A549 (cell line): ENCODE measurements at regions not wholly inside any gene's neighbourhood (a gene's known extent, or its start where the extent isn't known, plus 50 kb on each side); places are given as distances from the start of the nearest gene placed in this dataset.

Experiments used
- ATAC-seq, 2 experiments: fragments of 200-7000 bp in 1 of 2; fragments of >200 bp in 1 of 2; cut with Nextera tagmentation in 1 of 2; cut with Tn5 transposase in 1 of 2; 3 replicates each; pipeline versions ENCODE4 v1.8.0 to v1.9.1; 2018 to 2020; ENCODE audit warnings: mild to moderate bottlenecking in 1 of 2, moderate library complexity in 1 of 2
- CTCF ChIA-PET: fragments of 300-600 bp; sonication (Branson Sonifier 250); formaldehyde crosslinking; extraction: SDS; loops from one replicate; lab custom pipeline; 2021; ENCODE audit warnings: antibody characterized with exemption, inconsistent platforms; lab: Yijun Ruan, JAX
- POLR2A ChIA-PET: fragments of 350-600 bp; formaldehyde crosslinking; extraction: SDS; loops from one replicate; lab custom pipeline; 2021; ENCODE audit warnings: antibody characterized with exemption, inconsistent platforms; lab: Yijun Ruan, JAX
- DNase-seq, 2 experiments: peaks; one replicate each; pipeline versions ENCODE4 v3.0.0 to v3.0.0-alpha.2; 2011 to 2016; ENCODE audit warnings: low read depth in 1 of 2, low spot score in 1 of 2
- FAIRE-seq: peaks from 2 replicates; lab custom pipeline; 2011; peaks lifted over from hg19 to GRCh38; lab: Jason Lieb, UNC
- H3K27ac ChIP-seq, 2 experiments: fragments of >200 bp; sonication (Bioruptor Twin); formaldehyde crosslinking; 3 replicates each; pipeline ENCODE4 v1.5.1; 2016 to 2017
- H3K4me1 ChIP-seq: fragments of >200 bp; sonication (Bioruptor Twin); formaldehyde crosslinking; 3 replicates; pipeline ENCODE4 v1.6.1; 2016
- H3K4me2 ChIP-seq: fragments of >200 bp; sonication (Bioruptor Twin); formaldehyde crosslinking; 3 replicates; pipeline ENCODE4 v1.6.1; 2016
- H3K4me3 ChIP-seq: fragments of >200 bp; sonication (Bioruptor Twin); formaldehyde crosslinking; 3 replicates; pipeline ENCODE4 v1.5.1; 2016
- H3K9me3 ChIP-seq: fragments of >200 bp; sonication (Bioruptor Twin); formaldehyde crosslinking; 3 replicates; pipeline ENCODE4 v1.6.1; 2016
- ATOH8 ChIP-seq: fragments of 250-450 bp; sonication (Bioruptor Pico); IDR thresholded peaks from 2 replicates; pipeline ENCODE4 v1.5.0; 2020; ENCODE audit warnings: low read depth, mild to moderate bottlenecking, moderate library complexity
- BCL3 ChIP-seq: fragments of >200 bp; sonication (Bioruptor Twin); formaldehyde crosslinking; IDR thresholded peaks from 3 replicates; pipeline ENCODE4 v1.6.1; 2016
- CBX8 ChIP-seq: fragments of 200-600 bp; sonication (generic); IDR thresholded peaks from 2 replicates; pipeline ENCODE4 v1.6.1; 2016
- CHD2 ChIP-seq: fragments of 150-350 bp; IDR thresholded peaks from 2 replicates; pipeline ENCODE4 v1.6.1; 2014; ENCODE audit warnings: low read length; ENCODE audit not compliant: partially characterized antibody
- CHD4 ChIP-seq: fragments of 200-600 bp; sonication (generic); IDR thresholded peaks from 2 replicates; pipeline ENCODE4 v1.6.1; 2016; ENCODE audit warnings: antibody characterized with exemption, mild to moderate bottlenecking, borderline replicate concordance
- CTCF ChIP-seq: fragments of >200 bp; sonication (Bioruptor Twin); formaldehyde crosslinking; IDR thresholded peaks from 3 replicates; pipeline ENCODE4 v1.5.1; 2016
- EHF ChIP-seq: fragments of 250-450 bp; sonication (Bioruptor Pico); IDR thresholded peaks from 2 replicates; pipeline ENCODE4 v1.5.0; 2020; ENCODE audit warnings: mild to moderate bottlenecking
- FOXS1 ChIP-seq: fragments of 250-450 bp; sonication (Bioruptor Pico); IDR thresholded peaks from 2 replicates; pipeline ENCODE4 v1.5.0; 2020; ENCODE audit warnings: mild to moderate bottlenecking, moderate library complexity
- HES2 ChIP-seq: fragments of >200 bp; sonication (Bioruptor Twin); formaldehyde crosslinking; IDR thresholded peaks from 2 replicates; pipeline ENCODE4 v1.6.1; 2016
- HEYL ChIP-seq: fragments of 250-450 bp; sonication (Bioruptor Pico); IDR thresholded peaks from 2 replicates; pipeline ENCODE4 v1.8.0; 2021; ENCODE audit warnings: mild to moderate bottlenecking, moderate library complexity
- HMGXB4 ChIP-seq: fragments of 250-450 bp; sonication (Bioruptor Pico); IDR thresholded peaks from 2 replicates; pipeline ENCODE4 v1.5.0; 2021; ENCODE audit warnings: mild to moderate bottlenecking, moderate library complexity, borderline replicate concordance
- HOXA7 ChIP-seq: fragments of 250-450 bp; sonication (Bioruptor Pico); IDR thresholded peaks from 2 replicates; pipeline ENCODE4 v1.5.0; 2020; ENCODE audit warnings: mild to moderate bottlenecking, moderate library complexity
- HOXB13 ChIP-seq: fragments of 250-450 bp; sonication (Bioruptor Pico); IDR thresholded peaks from 2 replicates; pipeline ENCODE4 v1.5.0; 2020; ENCODE audit warnings: low read depth, mild to moderate bottlenecking, moderate library complexity
- KDM1A ChIP-seq: fragments of 200-600 bp; sonication (generic); IDR thresholded peaks from 2 replicates; pipeline ENCODE4 v1.6.1; 2016; ENCODE audit warnings: low read depth, mild to moderate bottlenecking
- MAFK ChIP-seq: fragments of 450-650 bp; IDR thresholded peaks from 2 replicates; pipeline ENCODE4 v1.6.1; 2014; ENCODE audit not compliant: partially characterized antibody
- NPAS2 ChIP-seq: fragments of 250-450 bp; sonication (Bioruptor Pico); IDR thresholded peaks from 2 replicates; pipeline ENCODE4 v1.8.0; 2022; ENCODE audit warnings: mild to moderate bottlenecking, moderate library complexity, borderline replicate concordance
- PHF8 ChIP-seq: fragments of 200-600 bp; sonication (generic); IDR thresholded peaks from 2 replicates; pipeline ENCODE4 v1.6.1; 2016; ENCODE audit warnings: low read depth, mild to moderate bottlenecking, antibody characterized with exemption, moderate library complexity, borderline replicate concordance
- POLR2A ChIP-seq: IDR thresholded peaks from 2 replicates; pipeline ENCODE4 v1.6.1; 2012; ENCODE audit warnings: mild to moderate bottlenecking, low read length
- RCOR1 ChIP-seq: fragments of 150-350 bp; IDR thresholded peaks from 2 replicates; pipeline ENCODE4 v1.6.1; 2014; ENCODE audit warnings: antibody characterized with exemption, low read length, low read depth
- SREBF2 ChIP-seq: fragments of 450-650 bp; IDR thresholded peaks from 2 replicates; pipeline ENCODE4 v1.6.1; 2014; ENCODE audit warnings: mild to moderate bottlenecking, moderate library complexity
- TFCP2L1 ChIP-seq: fragments of 250-450 bp; sonication (Bioruptor Pico); IDR thresholded peaks from 2 replicates; pipeline ENCODE4 v1.5.0; 2021; ENCODE audit warnings: mild to moderate bottlenecking
- USF2 ChIP-seq: fragments of 450-650 bp; IDR thresholded peaks from 2 replicates; pipeline ENCODE4 v1.6.1; 2014; ENCODE audit warnings: antibody characterized with exemption
- ZSCAN20 ChIP-seq: fragments of 250-450 bp; sonication (Bioruptor Pico); IDR thresholded peaks from 2 replicates; pipeline ENCODE4 v1.8.0; 2022; ENCODE audit warnings: mild to moderate bottlenecking, moderate library complexity
- WGBS: methylation state at CpG from one replicate; pipeline ENCODE4 v1.1.6; 2017; ENCODE audit errors: missing lambda C conversion rate; 5-methylcytosine and 5-hydroxymethylcytosine counted together

GRCh38 chr12:16421806-16422205, 74.4 kb downstream of the MGST1 start:
- no peak for TF ChIP-seq TFCP2L1
- TF ChIP-seq HOXA7 (CRISPR knock-in tag): no peak
- H3K27ac ChIP-seq: no peak overlapping the region
- ATAC-seq (no peak), FAIRE-seq (no peak), DNase-seq (no peak)
- no peak overlapping the region for H3K4me3 ChIP-seq
- POLR2A ChIA-PET: no interaction called here
- no peaks in the 10 kb centered on the region for H3K9me3 ChIP-seq
- CTCF ChIA-PET: interaction anchor here (0.5 kb wide), 1 partner anchor 27 kb away, joined by 3 read pairs; no protein-coding TSS in a partner anchor
- no peak overlapping the region for H3K4me2 ChIP-seq
- WGBS: 87% methylated on average over 1 of the region's 1 CpG
- no peaks in the 10 kb centered on the region for H3K4me1 ChIP-seq

GRCh38 chr12:16424531-16424930, 77.1 kb downstream of the MGST1 start:
- WGBS: 52% methylated on average over 2 of the region's 2 CpGs
- DNase-seq (no peak), FAIRE-seq (no peak), ATAC-seq (no peak)
- Histone ChIP-seq H3K4me3 (no peak overlapping the region), H3K4me1 (no peaks in the 10 kb centered on the region), H3K27ac (no peak overlapping the region), H3K9me3 (no peaks in the 10 kb centered on the region), H3K4me2 (no peak overlapping the region)
- ChIA-PET POLR2A (no interaction called here), CTCF (no interaction called here)
- TF ChIP-seq CTCF (no peak), CBX8 (no peak), BCL3 (no peak), KDM1A (no peak), HOXB13 (CRISPR knock-in tag) (no peak), POLR2A (no peak), RCOR1 (no peak), HMGXB4 (CRISPR knock-in tag) (no peak), ZSCAN20 (CRISPR knock-in tag) (no peak), SREBF2 (no peak), MAFK (no peak), USF2 (no peak)

- FAIRE-seq (peak; percentile 28), DNase-seq (peak in 1 of 2 experiments; percentile 3), ATAC-seq (no peak)
- H3K27ac ChIP-seq: no peak overlapping the region
- H3K4me2 ChIP-seq: no peak overlapping the region
- H3K4me3 ChIP-seq: no peak overlapping the region
- ChIA-PET CTCF (interaction anchor here (0.8 kb wide), 1 partner anchor 51 kb away, joined by 3 read pairs; no protein-coding TSS in a partner anchor), POLR2A (no interaction called here)
- H3K4me1 ChIP-seq: peaks cover 7% of the 10 kb centered on the region
- TF ChIP-seq PHF8: no peak
- TF ChIP-seq TFCP2L1: no peak
- no peak for TF ChIP-seq ATOH8 (CRISPR knock-in tag)
- no peak for TF ChIP-seq NPAS2 (CRISPR knock-in tag)
- TF ChIP-seq POLR2A: no peak
- TF ChIP-seq FOXS1 (CRISPR knock-in tag): no peak
- no peak for TF ChIP-seq CTCF
- no peak for TF ChIP-seq EHF (CRISPR knock-in tag)
- TF ChIP-seq HES2: no peak
- no peak for TF ChIP-seq ZSCAN20 (CRISPR knock-in tag)
- no peak for TF ChIP-seq CHD2
- no peak for TF ChIP-seq CHD4
- TF ChIP-seq HEYL (CRISPR knock-in tag): no peak
- 78% methylated on average over 3 of the region's 3 CpGs for WGBS
- H3K9me3 ChIP-seq: no peaks in the 10 kb centered on the region
Observed at GRCh38 chr12:16435875-16436554, 88.6 kb downstream of the MGST1 start.
